ENCODE measurements at regions not wholly inside any gene's neighbourhood (a gene's known extent, or its start where the extent isn't known, plus 50 kb on each side); places are given as distances from the start of the nearest gene placed in this dataset.

DNA sequence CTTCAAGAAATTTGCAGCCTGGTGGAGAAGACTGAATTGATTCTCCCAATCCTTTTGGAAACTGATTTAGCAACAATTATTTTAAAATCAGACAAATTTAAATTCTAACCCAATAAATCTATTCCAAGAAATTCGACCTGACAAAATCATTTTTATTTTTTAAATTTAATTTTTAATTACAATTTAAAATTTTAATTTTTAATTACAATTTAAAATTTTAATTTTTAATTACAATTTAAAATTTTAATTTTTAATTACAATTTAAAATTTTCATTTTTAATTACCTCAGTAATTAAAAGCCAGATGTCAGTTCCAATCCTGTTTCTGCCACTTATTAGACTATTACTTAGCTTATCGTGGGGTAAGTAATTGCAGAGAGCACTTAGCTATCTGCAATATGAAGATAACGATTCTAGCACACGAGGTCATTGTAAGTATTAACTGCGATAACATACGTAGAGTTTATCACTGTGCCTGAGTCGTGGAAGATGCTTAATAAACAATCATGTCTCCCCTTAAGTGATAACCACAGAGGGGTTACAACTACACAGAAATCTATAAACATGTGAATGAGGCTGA is 346.4 kb upstream of the SLC24A2 start:
- H3K79me2 ChIP-seq (ENCODE audit: insufficient read depth, low read length): no peaks in the 10 kb centered on the region
- H2AFZ ChIP-seq (ENCODE audit: low read length): no peak overlapping the region
- no peak overlapping the region for H3K4me3 ChIP-seq (ENCODE audit: insufficient read depth, low read length)
- no peaks in the 10 kb centered on the region for H3K27me3 ChIP-seq (ENCODE audit: insufficient read depth, low read length)
- H3K9me3 ChIP-seq (ENCODE audit: low read depth, low read length): no peaks in the 10 kb centered on the region
- H3K4me2 ChIP-seq (ENCODE audit: insufficient read depth, low read length): no peak overlapping the region
- no peak overlapping the region for H3K27ac ChIP-seq (ENCODE audit: low read depth, low read length)
- TF ChIP-seq, protein P1, sequence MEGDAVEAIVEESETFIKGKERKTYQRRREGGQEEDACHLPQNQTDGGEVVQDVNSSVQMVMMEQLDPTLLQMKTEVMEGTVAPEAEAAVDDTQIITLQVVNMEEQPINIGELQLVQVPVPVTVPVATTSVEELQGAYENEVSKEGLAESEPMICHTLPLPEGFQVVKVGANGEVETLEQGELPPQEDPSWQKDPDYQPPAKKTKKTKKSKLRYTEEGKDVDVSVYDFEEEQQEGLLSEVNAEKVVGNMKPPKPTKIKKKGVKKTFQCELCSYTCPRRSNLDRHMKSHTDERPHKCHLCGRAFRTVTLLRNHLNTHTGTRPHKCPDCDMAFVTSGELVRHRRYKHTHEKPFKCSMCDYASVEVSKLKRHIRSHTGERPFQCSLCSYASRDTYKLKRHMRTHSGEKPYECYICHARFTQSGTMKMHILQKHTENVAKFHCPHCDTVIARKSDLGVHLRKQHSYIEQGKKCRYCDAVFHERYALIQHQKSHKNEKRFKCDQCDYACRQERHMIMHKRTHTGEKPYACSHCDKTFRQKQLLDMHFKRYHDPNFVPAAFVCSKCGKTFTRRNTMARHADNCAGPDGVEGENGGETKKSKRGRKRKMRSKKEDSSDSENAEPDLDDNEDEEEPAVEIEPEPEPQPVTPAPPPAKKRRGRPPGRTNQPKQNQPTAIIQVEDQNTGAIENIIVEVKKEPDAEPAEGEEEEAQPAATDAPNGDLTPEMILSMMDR (IDR thresholded peaks at IDR 0.05; ENCODE audit: extremely low read depth, low read depth, low read length): no peak
- H3K4me1 ChIP-seq (ENCODE audit: insufficient read depth, low read length): no peaks in the 10 kb centered on the region
- no peak for DNase-seq (ENCODE audit: insufficient read length, low spot score, missing footprints)
- no peaks in the 10 kb centered on the region for H3K36me3 ChIP-seq (ENCODE audit: insufficient read depth, low read length)
- no peaks in the 10 kb centered on the region for H4K20me1 ChIP-seq (ENCODE audit: insufficient read depth, low read length)

DNA sequence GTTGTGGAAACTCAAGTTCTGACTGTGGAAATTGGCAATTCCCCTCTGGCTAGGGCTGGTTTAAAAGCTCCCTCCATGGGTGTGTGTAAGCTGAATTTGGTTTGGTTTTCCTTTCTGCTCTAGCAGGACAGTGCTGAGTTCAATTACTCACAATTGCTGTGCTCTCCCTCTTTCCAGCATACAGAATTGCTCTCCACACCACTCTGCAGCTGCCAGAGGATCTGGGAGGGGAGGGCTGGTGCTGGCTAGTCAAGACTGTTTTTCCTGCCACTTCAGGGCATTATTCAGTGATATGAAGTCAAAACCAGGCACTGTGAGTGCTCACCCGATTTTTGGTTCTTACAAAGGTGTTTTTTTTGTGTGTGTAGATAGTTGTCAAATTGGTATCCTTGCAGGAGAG is 336.9 kb upstream of the SLC24A2 start:
- Histone ChIP-seq H3K36me3 (ENCODE audit: insufficient read depth, low read length) (no peaks in the 10 kb centered on the region), H3K9me3 (ENCODE audit: low read depth, low read length) (no peaks in the 10 kb centered on the region), H4K20me1 (ENCODE audit: insufficient read depth, low read length) (no peaks in the 10 kb centered on the region), H3K27ac (ENCODE audit: low read depth, low read length) (no peak overlapping the region), H3K4me1 (ENCODE audit: insufficient read depth, low read length) (no peaks in the 10 kb centered on the region), H3K4me3 (ENCODE audit: insufficient read depth, low read length) (no peak overlapping the region), H3K4me2 (ENCODE audit: insufficient read depth, low read length) (no peak overlapping the region), H3K27me3 (ENCODE audit: insufficient read depth, low read length) (no peaks in the 10 kb centered on the region), H3K79me2 (ENCODE audit: insufficient read depth, low read length) (no peaks in the 10 kb centered on the region), H2AFZ (ENCODE audit: low read length) (no peak overlapping the region)
- no peak for DNase-seq (ENCODE audit: insufficient read length, low spot score, missing footprints)
- TF ChIP-seq, protein P1 (IDR thresholded peaks at IDR 0.05; ENCODE audit: extremely low read depth, low read depth, low read length): no peak

- Histone ChIP-seq H2AFZ (ENCODE audit: low read length) (no peak overlapping the region), H3K79me2 (ENCODE audit: insufficient read depth, low read length) (no peaks in the 10 kb centered on the region), H3K27me3 (ENCODE audit: insufficient read depth, low read length) (no peaks in the 10 kb centered on the region), H3K4me2 (ENCODE audit: insufficient read depth, low read length) (no peak overlapping the region), H3K4me3 (ENCODE audit: insufficient read depth, low read length) (no peak overlapping the region), H3K9me3 (ENCODE audit: low read depth, low read length) (no peaks in the 10 kb centered on the region), H3K36me3 (ENCODE audit: insufficient read depth, low read length) (no peaks in the 10 kb centered on the region), H3K27ac (ENCODE audit: low read depth, low read length) (no peak overlapping the region), H4K20me1 (ENCODE audit: insufficient read depth, low read length) (no peaks in the 10 kb centered on the region), H3K4me1 (ENCODE audit: insufficient read depth, low read length) (no peaks in the 10 kb centered on the region)
- TF ChIP-seq, protein P1 (IDR thresholded peaks at IDR 0.05; ENCODE audit: extremely low read depth, low read depth, low read length): no peak
- no peak for DNase-seq (ENCODE audit: insufficient read length, low spot score, missing footprints)
Measured at GRCh38 chr9:20119566-20119965, 330.7 kb upstream of the SLC24A2 start.

DNA sequence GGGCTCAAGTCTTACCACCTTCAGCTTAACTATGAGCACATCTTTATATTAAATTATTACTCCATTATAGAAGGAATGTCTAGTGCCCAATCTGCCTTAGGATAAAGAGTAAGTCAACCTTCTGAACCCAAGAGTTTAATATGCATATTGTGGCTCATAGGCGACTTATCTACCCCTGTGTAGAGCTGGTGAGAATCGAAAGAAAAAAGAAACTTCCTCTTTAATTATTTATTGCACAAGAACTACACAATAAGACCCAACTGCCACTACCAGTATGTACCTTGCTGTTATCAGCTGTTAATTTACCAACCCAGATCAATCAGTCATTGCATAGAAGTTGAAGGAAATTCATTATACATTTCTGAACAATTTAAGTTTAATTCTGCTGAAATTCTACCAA is 329.1 kb upstream of the SLC24A2 start:
- Histone ChIP-seq H4K20me1 (ENCODE audit: insufficient read depth, low read length) (no peaks in the 10 kb centered on the region), H2AFZ (ENCODE audit: low read length) (no peak overlapping the region), H3K9me3 (ENCODE audit: low read depth, low read length) (no peaks in the 10 kb centered on the region), H3K27ac (ENCODE audit: low read depth, low read length) (no peak overlapping the region), H3K4me2 (ENCODE audit: insufficient read depth, low read length) (no peak overlapping the region), H3K27me3 (ENCODE audit: insufficient read depth, low read length) (no peaks in the 10 kb centered on the region), H3K4me3 (ENCODE audit: insufficient read depth, low read length) (no peak overlapping the region), H3K36me3 (ENCODE audit: insufficient read depth, low read length) (no peaks in the 10 kb centered on the region), H3K4me1 (ENCODE audit: insufficient read depth, low read length) (no peaks in the 10 kb centered on the region), H3K79me2 (ENCODE audit: insufficient read depth, low read length) (no peaks in the 10 kb centered on the region)
- DNase-seq (ENCODE audit: insufficient read length, low spot score, missing footprints): no peak
- TF ChIP-seq, protein P1 (IDR thresholded peaks at IDR 0.05; ENCODE audit: extremely low read depth, low read depth, low read length): no peak
